ENCODE measurements at regions not wholly inside any gene's neighbourhood (a gene's known extent, or its start where the extent isn't known, plus 50 kb on each side); places are given as distances from the start of the nearest gene placed in this dataset.
"Not testable (repeated sequence)": the region's sequence is repeated elsewhere in the genome, so short reads cannot be mapped to it uniquely, and the experiment has no call there.

DNA sequence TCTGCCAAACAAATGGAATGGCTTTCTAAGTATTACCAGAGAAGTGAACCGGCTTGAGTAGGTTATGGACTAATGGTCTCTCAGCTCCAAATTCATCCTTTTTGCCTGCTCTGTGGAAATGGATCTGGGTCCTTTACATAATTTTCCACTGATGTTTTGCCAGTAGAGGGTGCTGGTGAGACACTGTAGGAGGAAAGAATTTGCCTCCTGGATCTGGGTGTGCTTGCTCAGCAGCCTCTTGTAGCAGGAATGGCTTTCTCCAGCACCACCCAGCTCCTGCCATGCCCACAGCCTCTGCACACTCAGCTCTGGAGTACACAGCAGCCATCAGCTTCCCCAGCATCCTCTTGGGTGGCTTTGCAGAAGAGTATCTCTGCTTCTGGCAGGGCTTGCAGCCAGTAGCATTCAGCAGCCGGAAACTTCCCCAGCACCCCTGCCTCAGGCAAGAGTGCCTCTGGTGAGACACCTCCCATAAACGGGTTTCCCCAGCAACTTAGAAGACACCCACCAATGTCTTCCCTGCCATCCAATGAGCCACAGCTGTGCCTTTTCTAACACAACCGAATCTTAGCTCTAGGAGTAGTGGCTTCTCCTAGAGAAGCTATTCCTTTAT is 235.0 kb upstream of the PLPP4 start:
- no peak for DNase-seq (ENCODE audit: low read depth, low spot score)
- no peak overlapping the region for H3K4me3 ChIP-seq (ENCODE audit: low read depth, low read length)
- ChIA-PET CTCF (interaction anchor here (0.6 to 3.4 kb wide), 8 partner anchors 19 to 525 kb away, joined by 3 to 20 read pairs (median 4); no protein-coding TSS in a partner anchor), POLR2A (no interaction called here)
- TF ChIP-seq CTCF (IDR thresholded peaks at IDR 0.05; ENCODE audit: insufficient read depth, low read length, missing control alignments): peak; percentile 61

DNA sequence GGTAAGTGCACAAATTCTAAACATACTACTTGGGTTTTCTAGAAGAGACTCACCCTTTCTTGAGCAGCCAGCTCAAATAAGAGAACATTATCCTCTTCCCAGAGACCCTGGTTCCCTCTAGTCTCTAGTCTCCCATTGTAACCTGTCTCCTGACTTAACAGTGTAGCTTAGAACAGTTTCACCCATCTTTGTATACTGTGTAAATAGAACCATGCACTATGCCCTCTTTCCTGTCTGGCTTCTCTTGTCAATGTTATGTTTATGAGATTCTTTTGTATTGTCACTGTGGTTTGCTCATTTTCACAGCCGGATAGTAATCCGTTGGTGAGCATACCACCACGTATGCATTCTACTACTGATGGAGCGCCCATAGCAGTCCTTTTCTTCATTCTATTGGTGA is 227.4 kb upstream of the PLPP4 start:
- TF ChIP-seq CTCF (IDR thresholded peaks at IDR 0.05; ENCODE audit: insufficient read depth, low read length, missing control alignments): no peak
- ChIA-PET CTCF (no interaction called here), POLR2A (no interaction called here)
- no peak overlapping the region for H3K4me3 ChIP-seq (ENCODE audit: low read depth, low read length)
- no peak for DNase-seq (ENCODE audit: low read depth, low spot score)

DNA sequence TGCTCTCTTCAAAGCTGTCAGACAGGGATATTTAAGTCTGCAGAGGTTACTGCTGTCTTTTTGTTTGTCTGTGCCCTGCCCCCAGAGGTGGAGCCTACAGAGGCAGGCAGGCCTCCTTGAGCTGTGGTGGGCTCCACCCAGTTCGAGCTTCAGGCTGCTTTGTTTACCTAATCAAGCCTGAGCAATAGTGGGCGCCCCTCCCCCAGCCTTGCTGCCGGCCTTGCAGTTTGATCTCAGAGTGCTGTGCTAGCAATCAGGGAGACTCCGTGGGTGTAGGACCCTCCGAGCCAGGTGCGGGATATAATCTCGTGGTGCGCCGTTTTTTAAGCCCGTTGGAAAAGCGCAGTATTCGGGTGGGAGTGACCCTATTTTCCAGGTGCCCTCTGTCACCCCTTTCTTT is 217.3 kb upstream of the PLPP4 start:
- CTCF ChIA-PET; POLR2A ChIA-PET; DNase-seq (ENCODE audit: low read depth, low spot score); H3K4me3 ChIP-seq (ENCODE audit: low read depth, low read length): not testable (repeated sequence)

DNA sequence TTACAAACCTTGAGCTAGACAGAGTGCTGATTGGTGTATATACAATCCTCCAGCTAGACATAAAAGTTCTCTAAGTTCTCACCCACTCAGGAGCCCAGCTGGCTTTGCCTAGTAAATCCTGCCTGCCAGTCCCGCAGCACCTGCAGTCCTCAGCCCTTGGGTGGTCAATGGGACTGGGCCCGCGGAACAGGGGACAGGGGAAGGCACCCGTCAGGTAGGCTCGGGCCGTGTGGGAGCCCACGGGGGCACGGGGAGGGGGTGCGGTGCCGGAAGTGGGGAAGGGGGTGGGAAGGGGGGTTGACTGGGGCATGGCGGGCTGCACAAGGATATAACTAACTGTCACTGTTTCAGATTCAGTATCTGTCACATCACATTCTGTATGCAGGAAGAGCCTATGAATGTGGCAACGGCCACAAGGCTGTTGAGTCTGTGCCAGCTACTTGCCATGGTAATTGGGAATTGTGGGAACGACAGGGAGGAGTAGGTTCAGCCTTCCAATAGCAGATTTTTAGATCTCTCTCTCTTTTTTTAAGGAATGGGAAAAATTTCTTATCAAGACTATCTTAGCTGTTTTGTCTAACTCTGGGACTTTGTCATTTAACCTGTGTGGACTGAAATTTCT is 205.1 kb upstream of the PLPP4 start:
- CTCF ChIA-PET: no interaction called here
- POLR2A ChIA-PET: no interaction called here
- no peak for DNase-seq (ENCODE audit: low read depth, low spot score)
- TF ChIP-seq CTCF (IDR thresholded peaks at IDR 0.05; ENCODE audit: insufficient read depth, low read length, missing control alignments): no peak
- no peak overlapping the region for H3K4me3 ChIP-seq (ENCODE audit: low read depth, low read length)

DNA sequence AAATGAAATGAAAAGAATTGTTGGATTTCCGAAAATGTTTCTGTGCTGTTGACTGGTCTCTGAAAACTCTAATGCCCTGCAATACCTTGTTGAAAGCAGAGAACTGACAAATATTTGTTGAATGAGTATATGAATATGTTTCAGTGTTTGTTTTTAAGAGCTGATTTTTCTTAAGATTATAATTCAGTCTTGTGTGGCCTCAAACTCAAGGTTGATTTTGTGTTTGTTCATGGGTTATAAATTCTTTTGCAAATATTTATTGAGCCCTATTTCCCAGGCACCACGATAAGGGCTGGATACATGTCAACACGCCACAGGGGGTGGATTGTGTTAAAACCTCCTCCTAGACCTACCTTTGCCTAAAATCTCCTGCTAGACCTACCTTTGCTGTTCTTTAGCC is 203.9 kb upstream of the PLPP4 start:
- H3K4me3 ChIP-seq (ENCODE audit: low read depth, low read length): no peak overlapping the region
- ChIA-PET CTCF (no interaction called here), POLR2A (no interaction called here)
- no peak for TF ChIP-seq CTCF (IDR thresholded peaks at IDR 0.05; ENCODE audit: insufficient read depth, low read length, missing control alignments)
- DNase-seq (ENCODE audit: low read depth, low spot score): no peak

DNA sequence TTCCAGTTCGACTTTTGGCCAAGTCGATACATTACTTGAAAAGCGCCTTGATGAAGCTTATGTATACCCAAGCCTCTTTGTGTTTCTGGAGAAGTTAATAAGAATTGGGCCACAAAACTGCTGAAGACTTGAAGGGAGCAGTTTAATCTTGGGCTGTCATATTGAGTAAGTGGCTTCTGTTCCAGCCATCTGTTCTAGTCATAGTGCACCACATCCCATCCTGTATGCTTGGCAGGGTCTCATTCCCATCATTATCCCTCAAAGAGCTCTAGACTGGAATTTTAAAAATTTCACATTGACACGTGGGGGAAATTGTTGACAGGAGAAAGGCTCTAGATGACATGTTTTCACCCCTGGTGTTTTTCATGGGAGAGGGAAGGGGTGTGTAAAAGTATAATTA is 196.6 kb upstream of the PLPP4 start:
- CTCF ChIA-PET: no interaction called here
- no peak overlapping the region for H3K4me3 ChIP-seq (ENCODE audit: low read depth, low read length)
- POLR2A ChIA-PET: no interaction called here
- no peak for TF ChIP-seq CTCF (IDR thresholded peaks at IDR 0.05; ENCODE audit: insufficient read depth, low read length, missing control alignments)
- no peak for DNase-seq (ENCODE audit: low read depth, low spot score)
